ENCODE measurements at regions not wholly inside any gene's neighbourhood (a gene's known extent, or its start where the extent isn't known, plus 50 kb on each side); places are given as distances from the start of the nearest gene placed in this dataset.

- DNase-seq: no peak
These were observed 294.2 kb upstream of the PTGER4 start for GRCh38 chr5:40385544-40385943.

DNA sequence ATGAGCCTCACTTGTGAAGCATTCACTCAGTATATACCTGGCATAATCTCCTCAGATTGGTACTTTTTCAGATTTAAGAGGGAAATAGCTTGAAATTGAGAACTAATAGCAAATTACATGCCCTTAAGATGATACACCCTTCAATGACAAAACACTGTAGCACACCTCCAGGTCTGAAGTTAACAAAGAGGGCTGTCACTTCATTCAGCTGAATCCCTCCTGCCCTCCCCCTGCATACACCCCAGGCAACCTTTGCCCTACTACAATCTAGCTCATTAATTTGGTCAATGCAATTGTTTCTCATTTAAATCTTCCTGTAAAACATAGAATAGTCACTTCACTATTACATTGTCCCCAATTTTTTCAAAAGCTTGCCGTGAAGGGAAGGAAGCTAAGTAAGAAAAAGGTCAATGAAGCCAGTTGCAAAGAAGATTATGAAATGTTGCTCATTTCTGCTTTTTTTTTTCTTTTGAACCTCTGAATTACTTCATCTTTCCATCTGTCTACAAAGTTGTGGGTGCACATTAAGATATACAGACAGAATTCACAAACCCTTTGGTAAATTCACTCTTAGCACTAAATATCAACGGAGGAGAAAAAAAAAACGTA lies 294.8 kb upstream of the PTGER4 start:
- no peak for DNase-seq

DNA sequence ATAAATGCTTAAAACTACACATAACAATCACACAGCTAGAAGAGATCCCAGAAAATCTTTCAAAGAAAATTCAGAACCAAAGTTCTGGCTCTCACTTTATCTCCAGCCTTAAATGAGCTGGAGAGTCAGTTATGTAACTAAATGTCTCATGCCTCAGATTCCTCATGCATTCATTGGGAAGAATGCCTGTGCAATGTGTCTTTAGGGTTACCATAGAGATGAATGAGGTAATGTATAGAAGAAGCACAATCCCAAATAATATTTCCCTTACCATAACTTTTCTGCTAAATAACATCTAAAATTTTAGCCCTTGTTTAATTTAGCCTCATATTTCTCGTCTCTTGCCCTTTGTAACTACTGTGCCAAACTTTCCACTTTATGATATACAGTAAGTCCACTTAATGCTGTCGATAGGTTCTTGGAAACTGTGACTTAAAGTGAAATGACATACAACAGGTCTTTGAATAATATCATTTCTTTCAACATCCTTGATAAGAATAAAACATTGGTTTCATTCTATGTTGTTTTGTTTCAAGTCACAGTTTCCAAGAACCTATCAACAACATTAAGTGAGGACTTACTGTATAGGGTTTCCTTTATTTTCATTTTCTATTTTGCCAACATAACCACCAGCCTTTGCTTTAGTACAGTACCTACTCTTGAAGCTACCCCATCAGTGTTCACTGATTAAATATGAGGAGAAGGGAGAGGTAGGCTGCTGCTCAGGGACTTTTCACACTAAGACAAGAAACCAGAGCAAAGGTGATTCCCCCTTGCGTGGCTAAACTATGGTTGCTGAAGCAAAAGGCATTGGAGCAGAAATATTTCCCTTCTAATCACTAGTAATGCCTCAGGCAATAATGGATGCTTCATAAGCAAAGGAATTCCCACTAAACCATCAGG lies 295.7 kb upstream of the PTGER4 start:
- peak; percentile 12 for DNase-seq

DNA sequence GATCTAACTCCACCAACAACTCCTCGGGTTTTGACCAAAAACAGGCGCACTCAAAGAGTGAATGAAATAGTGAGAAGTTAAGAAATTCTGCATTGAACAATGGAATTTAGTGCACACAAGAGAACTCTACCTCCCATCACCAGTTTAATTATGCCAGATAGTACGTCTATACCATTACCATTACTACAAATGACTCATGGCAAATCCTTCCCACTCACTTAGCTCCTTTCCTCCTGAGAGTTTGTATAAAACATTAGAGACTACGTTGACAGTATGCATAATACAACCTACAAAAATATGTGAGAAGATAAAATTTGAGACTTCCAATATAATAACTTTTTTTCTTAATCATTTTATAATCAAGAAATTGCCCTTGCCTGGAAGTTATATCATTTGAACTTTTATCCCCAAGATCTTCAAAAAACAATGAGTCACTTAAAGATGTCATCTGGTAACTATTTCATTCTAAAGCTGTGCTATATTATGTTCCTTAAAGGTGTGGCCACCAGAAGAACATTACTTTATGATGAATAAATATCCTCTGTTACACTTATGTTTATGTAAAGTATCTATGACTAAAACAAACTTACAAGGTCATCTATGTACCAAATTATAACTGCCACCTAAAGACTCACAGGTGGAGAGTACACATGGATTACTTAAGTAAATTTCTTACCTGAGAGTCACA lies 297.9 kb upstream of the PTGER4 start:
- DNase-seq: no peak

GRCh38 chr5:40381016-40381415 lies 298.7 kb upstream of the PTGER4 start:
- DNase-seq: no peak

- DNase-seq: no peak
These were observed 301.1 kb upstream of the PTGER4 start for GRCh38 chr5:40378396-40379177.

DNA sequence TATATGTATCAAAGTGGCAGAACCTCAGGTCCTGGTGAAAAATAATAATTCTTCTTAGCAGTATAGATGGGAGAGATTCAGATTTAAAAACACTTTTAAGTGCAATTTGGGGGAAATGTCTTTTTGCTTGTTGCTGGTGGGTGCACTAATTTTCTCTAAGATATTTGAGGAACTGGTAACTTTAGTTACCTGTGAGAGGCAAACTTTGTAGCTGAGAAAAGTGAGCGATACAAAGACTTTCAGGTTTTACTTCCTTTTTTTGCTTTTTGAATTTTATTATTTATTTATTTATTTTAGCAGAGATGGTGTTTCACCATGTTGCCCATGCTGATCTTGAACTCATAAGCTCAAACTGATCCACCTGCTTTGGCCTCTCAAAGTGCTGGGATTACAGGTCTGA lies 303.1 kb upstream of the PTGER4 start:
- no peak for DNase-seq

GRCh38 chr5:40374853-40375252 lies 304.9 kb upstream of the PTGER4 start:
- no peak for DNase-seq

GRCh38 chr5:40368200-40368599 lies 311.5 kb upstream of the PTGER4 start:
- DNase-seq: no peak

GRCh38 chr5:40367255-40367654 lies 312.5 kb upstream of the PTGER4 start:
- peak; percentile 18 for DNase-seq

DNA sequence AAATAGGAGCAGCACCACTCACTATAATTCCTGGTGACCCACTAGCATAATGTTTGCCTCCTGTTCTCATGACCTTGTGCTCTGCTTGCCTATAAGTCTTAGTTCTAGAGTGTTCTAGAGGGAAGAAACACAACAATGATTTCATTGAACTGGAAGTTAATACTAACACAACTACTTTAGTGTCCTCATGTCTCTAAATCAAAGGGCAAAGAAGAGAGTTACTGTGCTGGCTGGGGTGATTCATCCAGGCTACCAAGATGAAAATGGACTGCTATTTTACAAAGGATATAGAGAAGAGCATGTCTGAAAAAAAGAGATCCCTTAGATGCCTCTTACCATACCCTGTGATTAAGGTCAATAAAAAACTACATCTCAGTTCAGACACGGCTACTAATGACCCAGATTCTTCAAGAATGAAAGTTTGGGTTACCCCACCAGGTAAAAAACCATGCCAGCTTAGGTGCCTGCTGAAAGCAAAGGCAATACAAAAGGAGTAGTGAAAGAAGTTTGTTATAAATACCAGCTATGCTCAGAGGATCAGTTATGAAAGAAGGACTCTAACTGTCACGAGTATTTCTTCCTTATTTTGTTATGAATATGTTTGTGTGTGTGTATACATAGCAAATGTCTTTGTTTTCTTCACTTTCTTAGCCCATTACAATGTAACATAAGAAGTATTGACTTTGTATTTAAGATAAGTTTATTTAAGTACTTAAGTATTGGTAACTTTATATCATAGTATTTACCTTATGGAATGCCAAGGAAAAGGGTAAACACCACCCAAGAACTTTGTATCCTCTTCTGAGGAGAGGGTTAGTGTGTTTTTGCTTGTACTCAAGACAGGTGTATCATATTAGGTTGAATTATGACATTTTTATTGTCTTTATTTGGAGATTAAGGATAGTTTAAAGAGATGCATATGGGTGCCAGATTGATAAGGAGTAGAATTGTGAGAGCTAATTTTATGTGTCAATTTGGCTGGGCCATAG lies 314.1 kb upstream of the PTGER4 start:
- no peak for DNase-seq

DNA sequence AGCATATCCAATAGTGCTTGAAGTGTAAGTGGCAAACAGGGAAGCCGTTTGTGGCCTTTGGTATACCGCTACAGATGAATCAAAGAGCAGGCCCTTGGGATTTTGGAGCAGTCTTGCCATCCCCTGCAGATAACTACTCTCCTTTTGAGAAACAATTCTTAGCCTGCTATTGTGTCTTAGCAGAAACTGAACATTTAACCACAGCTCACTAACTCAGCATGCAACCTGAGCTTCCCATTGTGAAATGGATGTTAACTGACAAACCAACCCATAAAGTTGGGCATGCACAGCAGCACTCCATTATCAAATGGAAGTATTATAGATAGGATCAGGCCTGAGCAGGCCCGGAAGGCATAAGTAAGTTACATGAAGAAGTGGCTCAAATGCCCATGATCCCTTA lies 315.3 kb upstream of the PTGER4 start:
- DNase-seq: no peak

DNA sequence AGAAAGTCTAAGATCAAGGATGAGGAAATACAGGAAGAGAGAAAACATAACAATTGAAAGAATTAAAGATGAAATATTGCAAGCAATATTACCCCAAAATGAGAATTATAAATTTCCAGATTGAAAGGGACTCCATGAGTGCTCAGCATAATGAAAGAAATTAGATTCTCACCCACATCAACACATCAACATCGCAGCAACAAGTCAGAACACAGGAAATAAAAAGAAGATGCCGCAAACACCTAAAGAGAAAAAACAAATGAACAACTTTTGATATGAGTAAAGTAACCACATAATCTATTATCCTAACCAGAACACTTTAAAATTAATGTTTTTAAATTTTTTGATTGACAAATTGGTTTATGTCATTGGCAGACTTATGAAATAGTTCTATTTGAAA lies 318.3 kb upstream of the PTGER4 start:
- no peak for DNase-seq

DNA sequence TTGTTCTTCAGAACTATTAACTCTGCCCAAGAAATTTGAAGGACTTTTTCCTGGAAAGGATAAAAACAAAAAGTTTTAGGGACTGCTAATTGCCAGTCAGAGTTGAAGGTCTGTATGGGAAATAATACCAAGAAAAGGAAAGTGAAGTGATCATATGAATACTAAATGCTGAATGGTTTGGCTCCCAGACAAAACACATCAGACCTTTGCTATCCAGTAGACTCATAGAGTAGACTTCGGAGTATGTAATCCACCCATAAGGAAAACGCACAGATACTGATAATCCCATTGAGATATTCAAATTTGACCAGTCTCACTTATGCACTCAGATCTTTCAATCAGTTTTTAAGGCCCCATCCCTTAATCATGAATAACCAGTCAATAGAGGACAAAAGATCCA lies 319.0 kb upstream of the PTGER4 start:
- DNase-seq: no peak

DNA sequence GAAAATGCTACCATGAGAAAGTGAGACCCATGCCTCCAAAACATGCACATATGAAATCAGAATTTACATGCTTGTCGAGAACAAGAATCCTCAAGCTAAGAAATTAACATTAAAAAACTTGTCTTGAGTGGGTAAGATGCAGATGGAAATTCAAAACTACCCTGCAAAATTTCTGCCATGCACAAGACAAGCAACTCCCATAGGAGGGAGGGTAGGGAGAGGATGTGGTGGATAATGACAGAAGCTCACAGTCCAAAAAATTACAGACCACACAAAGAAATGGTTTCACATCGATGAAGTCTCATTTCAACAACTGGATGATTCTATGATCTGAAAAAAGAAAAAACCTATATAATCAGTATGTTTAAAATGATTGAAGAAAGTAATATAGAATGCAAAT lies 319.9 kb upstream of the PTGER4 start:
- no peak for DNase-seq

DNA sequence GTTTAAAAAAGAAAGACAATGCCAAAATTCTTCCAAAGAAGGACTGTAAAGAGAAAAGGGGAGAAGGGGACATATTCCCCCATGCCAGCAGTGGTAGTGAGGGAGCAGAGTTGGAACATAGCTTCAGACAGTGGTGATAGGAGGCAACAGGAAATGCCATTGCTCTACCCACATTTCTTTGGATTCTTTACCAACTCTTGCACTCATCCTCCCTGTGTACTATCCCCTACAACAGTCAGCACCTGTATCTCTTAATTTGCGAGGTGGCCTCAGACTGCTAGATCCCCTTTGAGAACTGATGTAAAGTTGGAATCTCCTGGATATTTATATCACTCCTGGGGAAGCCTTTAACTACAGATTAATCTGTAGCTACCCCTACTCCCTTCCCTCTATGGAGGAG lies 320.6 kb upstream of the PTGER4 start:
- DNase-seq: no peak

- DNase-seq: no peak
These were observed 323.5 kb upstream of the PTGER4 start for GRCh38 chr5:40356248-40356647.

DNA sequence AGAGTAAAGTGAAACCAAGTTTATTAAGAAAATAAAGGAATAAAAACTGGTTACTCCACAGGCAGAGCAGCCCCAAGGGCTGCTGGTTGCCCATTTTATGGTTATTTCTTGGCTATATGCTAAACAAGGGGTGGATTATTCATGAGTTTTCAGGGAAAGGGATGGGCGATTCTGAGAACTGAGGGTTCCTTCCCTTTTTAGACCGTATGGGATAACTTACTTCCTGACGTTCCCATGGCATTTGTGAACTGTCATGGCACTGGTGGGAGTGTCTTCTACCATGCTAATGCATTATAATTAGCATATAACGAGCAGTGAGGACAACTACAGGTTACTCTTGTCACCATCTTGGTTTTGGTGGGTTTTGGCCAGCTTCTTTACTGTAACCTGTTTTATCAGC lies 323.9 kb upstream of the PTGER4 start:
- DNase-seq: no peak

DNA sequence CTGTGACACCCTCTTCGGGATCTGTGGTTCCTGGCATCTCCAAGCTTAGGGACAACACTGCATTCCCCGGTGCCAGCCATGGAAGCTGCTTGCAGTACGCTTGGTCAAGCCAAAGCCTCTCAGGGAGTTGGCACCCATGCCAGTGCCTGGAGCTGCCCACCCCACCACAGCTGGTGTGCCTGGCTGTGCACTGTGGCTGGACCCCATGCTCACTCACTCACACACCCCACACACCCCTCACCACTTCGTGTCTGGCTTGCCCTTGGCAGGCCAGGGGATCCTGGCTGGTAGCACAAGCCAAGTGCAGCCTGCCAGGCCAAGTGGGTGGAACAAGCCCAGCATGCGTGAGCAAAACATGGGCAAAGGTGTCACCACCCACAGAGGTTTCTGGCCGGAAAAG lies 324.5 kb upstream of the PTGER4 start:
- no peak for DNase-seq

DNA sequence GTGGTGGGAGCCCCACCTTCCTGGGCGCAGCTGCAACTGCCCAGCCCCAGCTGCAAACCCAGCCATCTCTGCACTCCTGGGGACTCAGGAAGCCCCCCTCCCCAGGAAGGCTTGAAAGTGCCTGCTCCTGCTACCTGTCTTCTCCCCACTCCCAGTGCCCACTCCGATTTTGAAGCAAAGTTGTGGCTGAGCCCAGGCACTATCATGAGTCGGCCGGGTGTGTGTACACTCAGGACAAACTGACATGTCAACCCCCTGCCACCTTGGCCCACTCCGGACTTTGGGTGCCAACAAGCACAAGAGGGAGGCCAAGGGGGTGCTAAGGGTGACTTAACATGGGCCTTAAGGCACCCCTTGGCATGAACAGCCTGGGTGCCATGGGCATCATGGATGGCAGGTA lies 325.5 kb upstream of the PTGER4 start:
- DNase-seq: no peak

GRCh38 chr5:40353442-40353841 lies 326.3 kb upstream of the PTGER4 start:
- DNase-seq: no peak

Data from CD4-positive, alpha-beta T cell treated with Interleukin-17A for 4 hours (primary cell).